H1 (cell line): ENCODE measurements at regions not wholly inside any gene's neighbourhood (a gene's known extent, or its start where the extent isn't known, plus 50 kb on each side); places are given as distances from the start of the nearest gene placed in this dataset.

Experiments
- CEBPB ChIP-seq: IDR thresholded peaks from 2 replicates; pipeline ENCODE4 v1.6.1; 2012; ENCODE audit warnings: low read depth, low read length
- EP300 ChIP-seq, 2 experiments: IDR thresholded peaks; 1 replicate in 1 of 2; 2 replicates in 1 of 2; pipeline ENCODE4 v1.6.1; 2011 to 2012; ENCODE audit warnings: low read depth in 2 of 2, low read length in 2 of 2, mild to moderate bottlenecking in 2 of 2, borderline replicate concordance in 1 of 2, inconsistent platforms in 1 of 2, moderate library complexity in 1 of 2
- EZH2 ChIP-seq: fragments of 200-600 bp; sonication (generic); IDR thresholded peaks from 2 replicates; pipeline ENCODE4 v1.7.1; 2012; ENCODE audit warnings: low read depth, mild to moderate bottlenecking, moderate library complexity, low read length, inconsistent platforms; ENCODE audit not compliant: severe bottlenecking
- FOSL1 ChIP-seq: IDR thresholded peaks from 2 replicates; pipeline ENCODE4 v1.6.1; 2011; ENCODE audit warnings: mild to moderate bottlenecking, low read depth, low read length, moderate library complexity; ENCODE audit not compliant: insufficient read depth
- MAFK ChIP-seq: IDR thresholded peaks from 2 replicates; pipeline ENCODE4 v1.6.1; 2012; ENCODE audit warnings: low read depth, mild to moderate bottlenecking, improper control_type of control experiment, low read length
- POLR2AphosphoS5 ChIP-seq: IDR thresholded peaks from 2 replicates; pipeline ENCODE4 v1.6.1; 2011; ENCODE audit warnings: low read depth, low read length
- RAD21 ChIP-seq, 2 experiments: IDR thresholded peaks in 1 of 2; conservative IDR thresholded peaks in 1 of 2; 2 replicates each; pipeline ENCODE4 v1.6.1; 2011; ENCODE audit warnings: low read depth in 2 of 2, low read length in 2 of 2, improper control_type of control experiment in 1 of 2, inconsistent platforms in 1 of 2, mild to moderate bottlenecking in 1 of 2, moderate library complexity in 1 of 2
- RFX5 ChIP-seq: IDR thresholded peaks from 2 replicates; pipeline ENCODE4 v1.6.1; 2011; ENCODE audit warnings: low read depth, low read length, improper control_type of control experiment, borderline replicate concordance
- SP1 ChIP-seq: IDR thresholded peaks from 2 replicates; pipeline ENCODE4 v1.6.1; 2011; ENCODE audit warnings: low read depth, low read length
- TCF12 ChIP-seq: IDR thresholded peaks from 2 replicates; pipeline ENCODE4 v1.6.1; 2011; ENCODE audit warnings: low read depth, mild to moderate bottlenecking, low read length
- TF ChIP-seq, protein P1 (sequence below): IDR thresholded peaks from 2 replicates; pipeline ENCODE4 v1.6.1; 2011; ENCODE audit warnings: low read length, improper control_type of control experiment
- TF ChIP-seq, protein P2 (sequence below), 3 experiments: IDR thresholded peaks; 1 replicate in 2 of 3; 2 replicates in 1 of 3; pipeline versions ENCODE4 v1.5.1 to v1.6.1; 2011; ENCODE audit warnings: low read length in 3 of 3, mild to moderate bottlenecking in 3 of 3, inconsistent platforms in 2 of 3, low read depth in 1 of 3, moderate library complexity in 1 of 3; ENCODE audit not compliant: insufficient read depth in 1 of 3; ENCODE audit errors: control extremely low read depth in 1 of 3

GRCh38 chr10:128594688-128595087 is 468.5 kb upstream of the MKI67 start:
- TF ChIP-seq, protein P1, sequence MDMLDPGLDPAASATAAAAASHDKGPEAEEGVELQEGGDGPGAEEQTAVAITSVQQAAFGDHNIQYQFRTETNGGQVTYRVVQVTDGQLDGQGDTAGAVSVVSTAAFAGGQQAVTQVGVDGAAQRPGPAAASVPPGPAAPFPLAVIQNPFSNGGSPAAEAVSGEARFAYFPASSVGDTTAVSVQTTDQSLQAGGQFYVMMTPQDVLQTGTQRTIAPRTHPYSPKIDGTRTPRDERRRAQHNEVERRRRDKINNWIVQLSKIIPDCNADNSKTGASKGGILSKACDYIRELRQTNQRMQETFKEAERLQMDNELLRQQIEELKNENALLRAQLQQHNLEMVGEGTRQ, result no peak
- TF ChIP-seq, protein P2, sequence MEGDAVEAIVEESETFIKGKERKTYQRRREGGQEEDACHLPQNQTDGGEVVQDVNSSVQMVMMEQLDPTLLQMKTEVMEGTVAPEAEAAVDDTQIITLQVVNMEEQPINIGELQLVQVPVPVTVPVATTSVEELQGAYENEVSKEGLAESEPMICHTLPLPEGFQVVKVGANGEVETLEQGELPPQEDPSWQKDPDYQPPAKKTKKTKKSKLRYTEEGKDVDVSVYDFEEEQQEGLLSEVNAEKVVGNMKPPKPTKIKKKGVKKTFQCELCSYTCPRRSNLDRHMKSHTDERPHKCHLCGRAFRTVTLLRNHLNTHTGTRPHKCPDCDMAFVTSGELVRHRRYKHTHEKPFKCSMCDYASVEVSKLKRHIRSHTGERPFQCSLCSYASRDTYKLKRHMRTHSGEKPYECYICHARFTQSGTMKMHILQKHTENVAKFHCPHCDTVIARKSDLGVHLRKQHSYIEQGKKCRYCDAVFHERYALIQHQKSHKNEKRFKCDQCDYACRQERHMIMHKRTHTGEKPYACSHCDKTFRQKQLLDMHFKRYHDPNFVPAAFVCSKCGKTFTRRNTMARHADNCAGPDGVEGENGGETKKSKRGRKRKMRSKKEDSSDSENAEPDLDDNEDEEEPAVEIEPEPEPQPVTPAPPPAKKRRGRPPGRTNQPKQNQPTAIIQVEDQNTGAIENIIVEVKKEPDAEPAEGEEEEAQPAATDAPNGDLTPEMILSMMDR (IDR thresholded peaks at IDR 0.05; ENCODE audit: control extremely low read depth in 1 of 3, insufficient read depth in 1 of 3, low read depth in 1 of 3, low read length in 3 of 3), result no peak
- TF ChIP-seq TCF12 (no peak), EP300 (IDR thresholded peaks at IDR 0.05; ENCODE audit: borderline replicate concordance in 1 of 2, low read depth in 2 of 2, low read length in 2 of 2) (no peak), FOSL1 (no peak), CEBPB (no peak), RFX5 (no peak), SP1 (no peak), RAD21 (IDR thresholded peaks at IDR 0.05 in 1 of 2, conservative IDR thresholded peaks at IDR 0.05 in 1 of 2; ENCODE audit: low read depth in 2 of 2, low read length in 2 of 2) (no peak), POLR2AphosphoS5 (no peak), EZH2 (no peak), MAFK (no peak)
